ENCODE measurements at regions not wholly inside any gene's neighbourhood (a gene's known extent, or its start where the extent isn't known, plus 50 kb on each side); places are given as distances from the start of the nearest gene placed in this dataset.

- Histone ChIP-seq H3K4me3 (peak overlapping the region in 6 of 10 donors; percentile 22 to 55 (median 50)), H3K36me3 (no peaks in the 10 kb centered on the region), H3K9me3 (no peaks in the 10 kb centered on the region), H3K27ac (peak overlapping the region in 5 of 10 donors; percentile 30 to 76 (median 70)), H3K27me3 (peaks cover 0 to 38% (median 0%) of the 10 kb centered on the region in 7 donors), H3K4me1 (peaks cover 28 to 80% (median 63%) of the 10 kb centered on the region in 9 donors)
- intact Hi-C loops (cut with DNase I): loop anchor here in 1 of 10 donors (5.0 kb wide), 1 partner anchor 192 kb away; no protein-coding TSS in a partner anchor
- no peak for DNase-seq
- no peak for TF ChIP-seq CTCF (IDR thresholded peaks at IDR 0.05)
- WGBS, 2 donors: 80 to 86% methylated on average over 12 of the region's 12 CpGs
- no peak for ATAC-seq
Measured at GRCh38 chr6:167679122-167679736, 147.5 kb upstream of the AFDN start.

GRCh38 chr6:167679790-167680604 lies 146.7 kb upstream of the AFDN start:
- intact Hi-C loops (cut with DNase I): loop anchor here in 3 of 10 donors (5.0 kb wide), 2 partner anchors 147 to 193 kb away; partner anchors contain the start of gene AFDN (in 2 of the 3)
- peaks cover 0 to 38% (median 0%) of the 10 kb centered on the region in 7 donors for H3K27me3 ChIP-seq
- no peaks in the 10 kb centered on the region for H3K36me3 ChIP-seq
- DNase-seq (no peak), ATAC-seq (no peak)
- H3K4me3 ChIP-seq: no peak overlapping the region
- 93 to 95% methylated on average over 15 of the region's 15 CpGs for WGBS, 2 donors
- no peak for TF ChIP-seq CTCF (IDR thresholded peaks at IDR 0.05)
- H3K9me3 ChIP-seq: no peaks in the 10 kb centered on the region
- no peak overlapping the region for H3K27ac ChIP-seq
- peaks cover 28 to 80% (median 64%) of the 10 kb centered on the region in 9 donors for H3K4me1 ChIP-seq

GRCh38 chr6:167680605-167681149 lies 146.0 kb upstream of the AFDN start:
- intact Hi-C loops (cut with DNase I): loop anchor here in 2 of 10 donors (5.0 kb wide), 1 partner anchor 147 kb away; the partner anchor contains the start of gene AFDN (in 2 of the 2)
- ATAC-seq: no peak
- Histone ChIP-seq H3K9me3 (no peaks in the 10 kb centered on the region), H3K4me3 (no peak overlapping the region), H3K27me3 (peaks cover 0 to 38% (median 0%) of the 10 kb centered on the region in 7 donors), H3K4me1 (peaks cover 28 to 80% (median 64%) of the 10 kb centered on the region in 9 donors), H3K36me3 (no peaks in the 10 kb centered on the region), H3K27ac (peak overlapping the region in 1 of 10 donors; percentile 77)
- no peak for DNase-seq
- no peak for TF ChIP-seq CTCF (IDR thresholded peaks at IDR 0.05)
- WGBS, 2 donors: 97% methylated on average over 15 of the region's 15 CpGs

- no peak for DNase-seq
- no peaks in the 10 kb centered on the region for H3K9me3 ChIP-seq
- intact Hi-C loops (cut with DNase I): loop anchor here in 2 of 10 donors (5.0 kb wide), 1 partner anchor 145 kb away; the partner anchor contains the start of gene AFDN (in 2 of the 2)
- WGBS, 2 donors: 71% methylated on average over 11 of the region's 11 CpGs
- H3K27ac ChIP-seq: peak overlapping the region in 8 of 10 donors; percentile 74 to 88 (median 78)
- H3K4me3 ChIP-seq: no peak overlapping the region
- ATAC-seq: peak in 4 of 8 donors; percentile 7 to 37 (median 16)
- no peaks in the 10 kb centered on the region for H3K36me3 ChIP-seq
- H3K27me3 ChIP-seq: peaks cover 0 to 29% (median 0%) of the 10 kb centered on the region in 7 donors
- no peak for TF ChIP-seq CTCF (IDR thresholded peaks at IDR 0.05)
- H3K4me1 ChIP-seq: peaks cover 16 to 69% (median 52%) of the 10 kb centered on the region in 9 donors
Measured at GRCh38 chr6:167682125-167682524, 144.6 kb upstream of the AFDN start.
